ENCODE measurements at regions not wholly inside any gene's neighbourhood (a gene's known extent, or its start where the extent isn't known, plus 50 kb on each side); places are given as distances from the start of the nearest gene placed in this dataset.

DNA sequence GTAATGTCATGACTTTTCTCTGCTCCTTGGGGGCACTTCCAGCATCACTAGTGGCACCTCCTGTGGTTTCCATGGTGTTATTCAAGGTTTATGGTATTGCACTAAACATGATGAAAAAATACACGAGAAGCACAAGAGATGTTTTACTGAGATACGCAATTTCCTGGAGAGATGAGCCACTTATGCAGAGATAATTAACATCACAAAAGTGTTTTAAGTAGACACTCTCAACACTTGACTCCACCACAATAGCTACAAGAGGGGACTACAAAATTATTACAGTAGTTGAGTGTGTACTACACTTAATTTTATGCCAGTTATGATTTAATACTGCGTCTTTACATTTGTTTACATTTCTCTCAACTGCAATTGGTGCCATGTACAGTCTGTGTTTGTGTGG is 906.7 kb downstream of the DNAJB9 start:
- TF ChIP-seq, protein P1, sequence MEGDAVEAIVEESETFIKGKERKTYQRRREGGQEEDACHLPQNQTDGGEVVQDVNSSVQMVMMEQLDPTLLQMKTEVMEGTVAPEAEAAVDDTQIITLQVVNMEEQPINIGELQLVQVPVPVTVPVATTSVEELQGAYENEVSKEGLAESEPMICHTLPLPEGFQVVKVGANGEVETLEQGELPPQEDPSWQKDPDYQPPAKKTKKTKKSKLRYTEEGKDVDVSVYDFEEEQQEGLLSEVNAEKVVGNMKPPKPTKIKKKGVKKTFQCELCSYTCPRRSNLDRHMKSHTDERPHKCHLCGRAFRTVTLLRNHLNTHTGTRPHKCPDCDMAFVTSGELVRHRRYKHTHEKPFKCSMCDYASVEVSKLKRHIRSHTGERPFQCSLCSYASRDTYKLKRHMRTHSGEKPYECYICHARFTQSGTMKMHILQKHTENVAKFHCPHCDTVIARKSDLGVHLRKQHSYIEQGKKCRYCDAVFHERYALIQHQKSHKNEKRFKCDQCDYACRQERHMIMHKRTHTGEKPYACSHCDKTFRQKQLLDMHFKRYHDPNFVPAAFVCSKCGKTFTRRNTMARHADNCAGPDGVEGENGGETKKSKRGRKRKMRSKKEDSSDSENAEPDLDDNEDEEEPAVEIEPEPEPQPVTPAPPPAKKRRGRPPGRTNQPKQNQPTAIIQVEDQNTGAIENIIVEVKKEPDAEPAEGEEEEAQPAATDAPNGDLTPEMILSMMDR (IDR thresholded peaks at IDR 0.05), result no peak
- TF ChIP-seq POLR2AphosphoS5 (IDR thresholded peaks at IDR 0.05; ENCODE audit: insufficient read depth in 1 of 2, low read depth in 1 of 2) (no peak), POLR2A (IDR thresholded peaks at IDR 0.05) (no peak)
